ENCODE measurements at regions not wholly inside any gene's neighbourhood (a gene's known extent, or its start where the extent isn't known, plus 50 kb on each side); places are given as distances from the start of the nearest gene placed in this dataset.

DNA sequence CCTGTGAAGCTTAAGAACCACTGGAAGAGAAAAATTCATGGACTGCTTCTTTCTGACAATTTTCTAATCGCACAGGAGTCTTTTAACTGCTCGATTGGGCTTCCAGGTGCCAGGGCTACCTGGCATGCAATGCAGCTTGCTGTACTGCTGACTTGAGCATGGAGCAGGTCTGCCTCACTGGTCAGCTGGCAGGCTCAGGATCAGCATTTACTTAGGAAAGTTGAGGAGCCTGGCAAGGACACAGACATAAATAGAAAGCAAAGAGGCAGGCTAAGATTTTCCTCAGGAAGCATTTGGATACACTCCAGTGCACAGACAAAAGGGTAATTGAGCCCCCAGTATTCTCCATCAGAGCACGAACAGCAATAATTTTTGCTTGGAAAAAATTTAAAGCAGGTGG lies 163.5 kb downstream of the CSNK2A3 start:
- no peak for DNase-seq

DNA sequence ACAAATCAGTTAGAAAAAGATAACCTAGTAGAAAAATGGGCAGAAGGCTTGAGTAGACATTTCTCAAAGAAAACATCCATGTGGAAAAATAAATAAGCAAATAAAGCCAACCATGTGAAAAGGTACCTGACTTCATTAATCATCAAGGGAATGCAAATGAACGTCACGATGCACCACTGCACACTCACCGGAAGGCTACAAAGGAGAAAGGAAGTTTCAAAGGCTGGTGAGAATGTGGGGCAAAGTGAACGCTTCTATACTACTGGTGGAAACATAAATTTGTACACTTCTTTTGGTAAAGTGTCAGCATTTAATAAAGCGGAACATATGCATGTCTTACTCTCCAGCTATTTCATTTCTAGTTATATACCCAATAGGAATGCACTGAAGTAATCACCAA lies 166.8 kb downstream of the CSNK2A3 start:
- H3K36me3 ChIP-seq (ENCODE audit: control insufficient read depth in 3 of 3, insufficient read depth in 2 of 3, low read depth in 1 of 3, low read length in 3 of 3), result no peaks in the 10 kb centered on the region
- H3K4me1 ChIP-seq (ENCODE audit: control insufficient read depth in 3 of 3, insufficient read depth in 2 of 3, low read depth in 1 of 3, low read length in 2 of 3), result no peaks in the 10 kb centered on the region
- WGBS, 3 donors, result 86 to 90% (median 90%) methylated on average over 5 of the region's 5 CpGs
- DNase-seq (no peak), FAIRE-seq (no peak)
- no peak overlapping the region for H3K4me3 ChIP-seq (ENCODE audit: low read depth in 1 of 3, low read length in 3 of 3)
- H3K27ac ChIP-seq (ENCODE audit: low read depth in 1 of 3, low read length in 2 of 3), result no peak overlapping the region
- no peaks in the 10 kb centered on the region for H3K9me3 ChIP-seq (ENCODE audit: control insufficient read depth in 2 of 2, insufficient read depth in 1 of 2, low read depth in 1 of 2, low read length in 1 of 2)
- peaks cover 0 to 2% (median 0%) of the 10 kb centered on the region in 3 donors for H3K27me3 ChIP-seq (ENCODE audit: control insufficient read depth in 3 of 3, insufficient read depth in 3 of 3, low read length in 3 of 3)

More for the DNA sequence above, 163.5 kb downstream of the CSNK2A3 start:
- Histone ChIP-seq H3K9me3 (ENCODE audit: control insufficient read depth in 2 of 2, insufficient read depth in 1 of 2, low read depth in 1 of 2, low read length in 1 of 2) (no peaks in the 10 kb centered on the region), H3K4me3 (ENCODE audit: low read depth in 1 of 3, low read length in 3 of 3) (no peak overlapping the region), H3K27me3 (ENCODE audit: control insufficient read depth in 3 of 3, insufficient read depth in 3 of 3, low read length in 3 of 3) (no peaks in the 10 kb centered on the region), H3K27ac (ENCODE audit: low read depth in 1 of 3, low read length in 2 of 3) (no peak overlapping the region), H3K4me1 (ENCODE audit: control insufficient read depth in 3 of 3, insufficient read depth in 2 of 3, low read depth in 1 of 3, low read length in 2 of 3) (no peaks in the 10 kb centered on the region), H3K36me3 (ENCODE audit: control insufficient read depth in 3 of 3, insufficient read depth in 2 of 3, low read depth in 1 of 3, low read length in 3 of 3) (no peaks in the 10 kb centered on the region)
- no peak for FAIRE-seq
- WGBS, 3 donors, result 61 to 78% (median 71%) methylated on average over 3 of the region's 3 CpGs

DNA sequence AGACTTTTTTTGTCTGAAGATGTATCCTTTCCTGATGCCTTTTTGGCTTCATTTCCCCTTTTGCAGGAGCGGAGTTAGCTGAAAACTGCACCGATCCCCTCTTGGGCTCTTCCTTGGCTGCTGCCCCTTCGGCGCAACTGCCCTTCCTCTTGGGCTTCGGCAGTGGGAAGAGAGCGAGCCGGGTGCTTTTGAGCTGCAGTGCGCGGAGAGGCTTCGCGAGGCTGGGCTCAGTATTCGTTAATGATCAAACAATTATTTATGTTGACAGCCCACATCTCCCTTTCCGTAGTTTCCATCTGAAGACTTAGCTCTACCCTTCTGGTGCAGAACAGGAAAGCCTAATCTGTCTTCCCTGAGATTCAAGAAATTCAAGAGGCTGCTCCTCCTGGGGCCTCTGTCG lies 170.8 kb downstream of the CSNK2A3 start:
- 81 to 88% (median 87%) methylated on average over 14 of the region's 14 CpGs for WGBS, 3 donors
- no peak for DNase-seq
- H3K9me3 ChIP-seq (ENCODE audit: control insufficient read depth in 2 of 2, insufficient read depth in 1 of 2, low read depth in 1 of 2, low read length in 1 of 2), result no peaks in the 10 kb centered on the region
- H3K4me1 ChIP-seq (ENCODE audit: control insufficient read depth in 3 of 3, insufficient read depth in 2 of 3, low read depth in 1 of 3, low read length in 2 of 3), result peaks cover 0 to 16% (median 0%) of the 10 kb centered on the region in 3 donors
- H3K4me3 ChIP-seq (ENCODE audit: low read depth in 1 of 3, low read length in 3 of 3), result no peak overlapping the region
- FAIRE-seq, result no peak
- no peaks in the 10 kb centered on the region for H3K36me3 ChIP-seq (ENCODE audit: control insufficient read depth in 3 of 3, insufficient read depth in 2 of 3, low read depth in 1 of 3, low read length in 3 of 3)
- peaks cover 0 to 2% (median 0%) of the 10 kb centered on the region in 3 donors for H3K27me3 ChIP-seq (ENCODE audit: control insufficient read depth in 3 of 3, insufficient read depth in 3 of 3, low read length in 3 of 3)
- H3K27ac ChIP-seq (ENCODE audit: low read depth in 1 of 3, low read length in 2 of 3), result no peak overlapping the region

DNA sequence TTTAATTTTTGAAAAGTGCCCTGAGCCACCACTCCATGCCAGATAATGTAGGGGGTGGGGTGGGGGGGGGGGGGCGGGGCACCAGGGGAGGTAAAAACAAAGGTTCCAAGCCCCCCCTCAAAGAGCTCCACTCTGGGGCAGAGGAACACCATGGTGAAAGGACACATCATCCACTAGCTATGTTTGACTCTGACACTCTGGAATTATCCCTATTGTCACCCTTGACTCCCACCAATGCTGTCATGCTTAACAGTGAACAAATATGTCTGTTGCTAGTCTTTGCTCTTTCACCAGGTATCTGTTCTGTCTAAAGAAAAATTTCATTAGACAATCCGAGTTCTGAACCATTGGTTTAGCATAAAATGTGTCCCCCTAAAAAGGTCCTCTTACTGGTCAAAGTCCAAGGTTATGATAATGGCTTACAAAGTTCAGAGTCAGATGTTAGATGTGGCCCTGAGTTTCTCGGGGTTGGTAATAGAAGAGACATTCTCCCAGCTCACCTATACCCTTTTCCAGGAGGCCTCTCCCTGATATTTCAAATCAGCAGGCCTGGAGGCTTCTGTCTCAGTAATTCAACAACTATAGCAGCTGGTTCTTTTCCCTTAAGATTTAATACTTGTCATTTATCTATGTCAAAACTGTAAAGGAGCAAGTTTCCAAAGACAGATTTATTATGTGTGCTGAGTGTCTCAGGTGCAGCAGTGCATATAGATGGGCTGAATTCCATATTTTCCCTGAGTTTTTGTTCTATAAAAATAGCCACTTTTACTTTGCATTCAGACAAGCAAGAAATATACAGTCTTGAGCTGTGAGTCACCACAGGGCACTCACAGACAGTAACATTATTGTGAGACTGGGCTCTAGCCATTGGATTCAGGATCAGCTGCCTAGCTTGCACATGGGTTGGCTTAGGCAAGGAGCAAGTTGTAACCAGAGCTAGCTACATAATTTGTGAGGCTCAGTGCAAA lies 174.1 kb downstream of the CSNK2A3 start:
- Histone ChIP-seq H3K27me3 (ENCODE audit: control insufficient read depth in 3 of 3, insufficient read depth in 3 of 3, low read length in 3 of 3) (peaks cover 0 to 2% (median 0%) of the 10 kb centered on the region in 3 donors), H3K36me3 (ENCODE audit: control insufficient read depth in 3 of 3, insufficient read depth in 2 of 3, low read depth in 1 of 3, low read length in 3 of 3) (no peaks in the 10 kb centered on the region), H3K9me3 (ENCODE audit: control insufficient read depth in 2 of 2, insufficient read depth in 1 of 2, low read depth in 1 of 2, low read length in 1 of 2) (peaks cover 0 to 4% of the 10 kb centered on the region in 2 donors), H3K27ac (ENCODE audit: low read depth in 1 of 3, low read length in 2 of 3) (peak overlapping the region in 1 of 3 donors; percentile 18), H3K4me1 (ENCODE audit: control insufficient read depth in 3 of 3, insufficient read depth in 2 of 3, low read depth in 1 of 3, low read length in 2 of 3) (peaks cover 0 to 16% (median 0%) of the 10 kb centered on the region in 3 donors), H3K4me3 (ENCODE audit: low read depth in 1 of 3, low read length in 3 of 3) (no peak overlapping the region)
- WGBS, 3 donors, result 14 to 69% (median 50%) methylated on average over 2 to 3 of the region's 3 CpGs
- FAIRE-seq (no peak), DNase-seq (peak in 1 of 2 donors; percentile 54)

DNA sequence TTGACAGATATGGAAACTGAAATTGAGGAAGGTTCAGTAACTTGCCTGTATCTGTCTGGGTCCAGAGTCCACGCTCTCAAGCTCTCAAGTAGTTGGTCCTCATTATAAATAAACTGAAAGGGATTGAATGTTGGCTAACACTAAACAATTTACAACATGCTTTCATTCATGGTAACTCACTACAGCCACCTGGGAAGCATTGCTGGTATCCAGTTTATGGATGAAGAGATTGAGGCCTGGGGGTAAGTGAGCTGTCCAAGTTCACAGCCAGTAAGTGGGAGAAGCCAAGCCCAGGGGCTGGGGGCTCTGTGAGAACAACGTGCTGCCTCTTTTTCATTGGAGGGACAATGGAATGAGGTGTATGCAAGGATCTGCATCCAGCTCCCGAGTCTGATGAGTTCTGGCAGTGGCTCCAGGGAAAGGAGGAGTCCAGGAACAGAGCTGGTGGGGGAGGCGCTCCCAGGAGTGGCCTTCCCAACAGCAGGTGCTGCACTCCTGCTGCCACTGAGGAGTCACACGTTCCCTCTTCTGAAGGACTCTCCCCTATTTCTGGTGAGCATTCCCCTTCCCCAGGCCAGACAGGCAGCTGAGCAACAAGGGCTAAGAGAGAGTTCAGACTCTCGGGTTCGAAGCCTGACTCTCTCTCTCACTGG lies 175.8 kb downstream of the CSNK2A3 start:
- Histone ChIP-seq H3K4me3 (ENCODE audit: low read depth in 1 of 3, low read length in 3 of 3) (no peak overlapping the region), H3K27me3 (ENCODE audit: control insufficient read depth in 3 of 3, insufficient read depth in 3 of 3, low read length in 3 of 3) (peaks cover 0 to 2% (median 0%) of the 10 kb centered on the region in 3 donors), H3K9me3 (ENCODE audit: control insufficient read depth in 2 of 2, insufficient read depth in 1 of 2, low read depth in 1 of 2, low read length in 1 of 2) (peaks cover 0 to 4% of the 10 kb centered on the region in 2 donors), H3K4me1 (ENCODE audit: control insufficient read depth in 3 of 3, insufficient read depth in 2 of 3, low read depth in 1 of 3, low read length in 2 of 3) (peaks cover 0 to 16% (median 0%) of the 10 kb centered on the region in 3 donors), H3K36me3 (ENCODE audit: control insufficient read depth in 3 of 3, insufficient read depth in 2 of 3, low read depth in 1 of 3, low read length in 3 of 3) (no peaks in the 10 kb centered on the region), H3K27ac (ENCODE audit: low read depth in 1 of 3, low read length in 2 of 3) (no peak overlapping the region)
- 62 to 76% (median 75%) methylated on average over 7 of the region's 7 CpGs for WGBS, 3 donors
- DNase-seq (no peak), FAIRE-seq (no peak)

DNA sequence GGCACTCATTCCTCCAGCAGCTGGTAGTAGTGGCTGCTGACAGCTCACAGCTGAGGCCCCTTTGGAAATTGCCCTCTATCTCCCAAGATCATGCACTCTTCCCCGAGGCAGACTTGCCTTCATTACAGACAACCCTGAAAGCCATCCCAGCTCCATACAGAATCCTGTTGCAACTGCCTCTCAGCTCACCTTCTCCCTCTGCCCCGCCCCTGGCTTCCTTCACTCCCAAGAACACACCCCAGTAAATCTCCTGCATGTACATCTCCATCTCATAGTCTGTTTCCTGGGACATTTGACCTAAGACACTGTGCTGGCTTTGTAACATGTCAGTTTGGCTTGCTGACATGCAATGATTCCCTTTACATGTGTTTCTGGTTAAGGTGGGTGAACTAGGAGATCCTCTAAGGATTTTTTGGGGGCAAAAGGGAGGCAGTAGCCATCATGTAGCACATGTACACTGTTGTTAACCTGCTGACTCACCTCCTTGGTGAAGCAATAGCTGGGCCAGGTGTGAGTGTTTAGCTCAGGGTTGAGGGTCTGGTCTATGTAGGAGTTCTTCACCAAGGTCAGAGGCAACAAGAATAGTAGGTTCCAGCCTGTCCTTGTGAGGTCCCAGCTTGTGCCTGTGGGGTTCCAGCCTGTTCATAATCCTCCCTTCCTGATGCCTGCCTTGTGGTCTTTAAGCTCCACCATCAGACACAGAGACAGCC lies 179.6 kb downstream of the CSNK2A3 start:
- DNase-seq, result peak in 1 of 2 donors; percentile 14
- Histone ChIP-seq H3K9me3 (ENCODE audit: control insufficient read depth in 2 of 2, insufficient read depth in 1 of 2, low read depth in 1 of 2, low read length in 1 of 2) (peaks cover 0 to 4% of the 10 kb centered on the region in 2 donors), H3K27ac (ENCODE audit: low read depth in 1 of 3, low read length in 2 of 3) (no peak overlapping the region), H3K27me3 (ENCODE audit: control insufficient read depth in 3 of 3, insufficient read depth in 3 of 3, low read length in 3 of 3) (no peaks in the 10 kb centered on the region), H3K36me3 (ENCODE audit: control insufficient read depth in 3 of 3, insufficient read depth in 2 of 3, low read depth in 1 of 3, low read length in 3 of 3) (no peaks in the 10 kb centered on the region), H3K4me3 (ENCODE audit: low read depth in 1 of 3, low read length in 3 of 3) (no peak overlapping the region), H3K4me1 (ENCODE audit: control insufficient read depth in 3 of 3, insufficient read depth in 2 of 3, low read depth in 1 of 3, low read length in 2 of 3) (no peaks in the 10 kb centered on the region)
- WGBS, 3 donors, result 66 to 80% (median 73%) methylated on average over 2 of the region's 2 CpGs
- FAIRE-seq, result no peak

DNA sequence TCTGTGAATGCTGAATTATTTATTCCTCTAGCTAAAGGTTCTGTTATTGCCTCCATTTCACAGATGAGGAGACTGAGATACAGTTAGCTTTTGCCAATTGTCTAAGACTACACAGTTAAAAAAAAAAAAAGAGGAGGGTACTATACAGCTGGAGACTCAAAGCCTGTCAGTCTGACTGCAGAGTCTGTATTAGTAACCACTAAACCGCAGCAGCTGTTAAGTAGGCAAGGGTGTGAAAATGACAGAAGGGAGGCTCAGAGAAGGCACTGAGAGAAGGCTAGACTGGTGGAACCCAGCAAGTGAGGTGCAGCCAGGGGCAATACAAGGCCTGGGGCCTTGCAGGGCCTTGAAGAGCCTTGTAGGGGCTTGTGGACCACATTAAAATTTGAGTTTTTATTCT lies 181.2 kb downstream of the CSNK2A3 start:
- H3K4me3 ChIP-seq (ENCODE audit: low read depth in 1 of 3, low read length in 3 of 3), result no peak overlapping the region
- H3K27ac ChIP-seq (ENCODE audit: low read depth in 1 of 3, low read length in 2 of 3), result peak overlapping the region in 1 of 3 donors; percentile 39
- FAIRE-seq, result no peak
- H3K4me1 ChIP-seq (ENCODE audit: control insufficient read depth in 3 of 3, insufficient read depth in 2 of 3, low read depth in 1 of 3, low read length in 2 of 3), result no peaks in the 10 kb centered on the region
- whole genome bisulfite sequencing, 3 donors, result 73 to 97% (median 76%) methylated on average over 1 of the region's 1 CpG
- no peaks in the 10 kb centered on the region for H3K36me3 ChIP-seq (ENCODE audit: control insufficient read depth in 3 of 3, insufficient read depth in 2 of 3, low read depth in 1 of 3, low read length in 3 of 3)
- DNase-seq, result peak in 1 of 2 donors; percentile 54
- peaks cover 0 to 4% of the 10 kb centered on the region in 2 donors for H3K9me3 ChIP-seq (ENCODE audit: control insufficient read depth in 2 of 2, insufficient read depth in 1 of 2, low read depth in 1 of 2, low read length in 1 of 2)
- no peaks in the 10 kb centered on the region for H3K27me3 ChIP-seq (ENCODE audit: control insufficient read depth in 3 of 3, insufficient read depth in 3 of 3, low read length in 3 of 3)

DNA sequence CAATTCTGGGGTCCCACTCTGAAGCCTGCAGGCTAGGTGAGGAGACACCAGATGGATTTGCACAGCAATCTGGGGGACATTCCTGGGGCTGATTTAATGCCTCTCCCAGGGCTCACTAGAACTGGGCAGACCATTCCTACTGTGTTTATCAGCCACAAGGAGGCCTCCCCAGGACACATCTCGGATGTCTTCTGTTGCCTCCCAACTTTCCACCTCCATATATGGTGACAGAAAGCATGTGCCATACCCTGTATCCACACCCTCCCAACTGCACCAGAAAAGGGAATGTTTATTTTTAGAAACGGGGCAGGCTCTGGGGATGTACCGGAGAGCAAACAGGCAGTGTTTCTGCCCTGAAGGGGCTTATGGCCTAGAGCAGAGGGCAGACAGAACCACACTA lies 181.8 kb downstream of the CSNK2A3 start:
- WGBS, 3 donors, result 82 to 95% (median 91%) methylated on average over 3 of the region's 3 CpGs
- no peaks in the 10 kb centered on the region for H3K4me1 ChIP-seq (ENCODE audit: control insufficient read depth in 3 of 3, insufficient read depth in 2 of 3, low read depth in 1 of 3, low read length in 2 of 3)
- DNase-seq (no peak), FAIRE-seq (no peak)
- peak overlapping the region in 1 of 3 donors; percentile 2 for H3K27ac ChIP-seq (ENCODE audit: low read depth in 1 of 3, low read length in 2 of 3)
- peaks cover 0 to 4% of the 10 kb centered on the region in 2 donors for H3K9me3 ChIP-seq (ENCODE audit: control insufficient read depth in 2 of 2, insufficient read depth in 1 of 2, low read depth in 1 of 2, low read length in 1 of 2)
- H3K4me3 ChIP-seq (ENCODE audit: low read depth in 1 of 3, low read length in 3 of 3), result no peak overlapping the region
- no peaks in the 10 kb centered on the region for H3K27me3 ChIP-seq (ENCODE audit: control insufficient read depth in 3 of 3, insufficient read depth in 3 of 3, low read length in 3 of 3)
- no peaks in the 10 kb centered on the region for H3K36me3 ChIP-seq (ENCODE audit: control insufficient read depth in 3 of 3, insufficient read depth in 2 of 3, low read depth in 1 of 3, low read length in 3 of 3)
